ENCODE measurements at regions not wholly inside any gene's neighbourhood (a gene's known extent, or its start where the extent isn't known, plus 50 kb on each side); places are given as distances from the start of the nearest gene placed in this dataset.

- TF ChIP-seq CTCF (IDR thresholded peaks at IDR 0.05; ENCODE audit: low read depth, low read length) = no peak
- DNase-seq (ENCODE audit: extremely low read depth, low read depth) = no peak
These were observed 248.7 kb downstream of the NPHP4 start for GRCh38 chr1:5743435-5744095.

- TF ChIP-seq CTCF (IDR thresholded peaks at IDR 0.05; ENCODE audit: low read depth, low read length) = no peak
- no peak for DNase-seq (ENCODE audit: extremely low read depth, low read depth)
These were observed 249.4 kb downstream of the NPHP4 start for GRCh38 chr1:5742801-5743200.

DNA sequence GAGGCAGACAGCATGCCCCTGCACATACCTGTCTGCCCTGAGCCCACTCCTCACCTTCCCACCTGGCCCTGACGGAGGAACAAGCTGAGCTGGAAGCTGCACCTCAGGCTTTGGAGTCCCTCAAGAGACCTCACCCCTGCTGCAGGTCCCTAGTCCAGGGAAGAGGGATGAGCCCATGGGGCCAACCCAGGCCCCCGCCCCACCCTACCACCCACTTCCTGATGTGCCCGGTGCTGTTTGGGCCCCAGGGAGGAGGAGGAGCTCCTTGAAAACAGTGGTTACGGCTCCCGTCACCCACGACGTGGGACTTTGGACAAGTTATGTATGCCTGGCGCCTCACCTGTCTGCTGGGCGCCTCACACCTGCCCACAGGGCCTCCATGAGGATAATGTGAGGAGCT lies 250.2 kb downstream of the NPHP4 start:
- no peak for TF ChIP-seq CTCF (IDR thresholded peaks at IDR 0.05; ENCODE audit: low read depth, low read length)

DNA sequence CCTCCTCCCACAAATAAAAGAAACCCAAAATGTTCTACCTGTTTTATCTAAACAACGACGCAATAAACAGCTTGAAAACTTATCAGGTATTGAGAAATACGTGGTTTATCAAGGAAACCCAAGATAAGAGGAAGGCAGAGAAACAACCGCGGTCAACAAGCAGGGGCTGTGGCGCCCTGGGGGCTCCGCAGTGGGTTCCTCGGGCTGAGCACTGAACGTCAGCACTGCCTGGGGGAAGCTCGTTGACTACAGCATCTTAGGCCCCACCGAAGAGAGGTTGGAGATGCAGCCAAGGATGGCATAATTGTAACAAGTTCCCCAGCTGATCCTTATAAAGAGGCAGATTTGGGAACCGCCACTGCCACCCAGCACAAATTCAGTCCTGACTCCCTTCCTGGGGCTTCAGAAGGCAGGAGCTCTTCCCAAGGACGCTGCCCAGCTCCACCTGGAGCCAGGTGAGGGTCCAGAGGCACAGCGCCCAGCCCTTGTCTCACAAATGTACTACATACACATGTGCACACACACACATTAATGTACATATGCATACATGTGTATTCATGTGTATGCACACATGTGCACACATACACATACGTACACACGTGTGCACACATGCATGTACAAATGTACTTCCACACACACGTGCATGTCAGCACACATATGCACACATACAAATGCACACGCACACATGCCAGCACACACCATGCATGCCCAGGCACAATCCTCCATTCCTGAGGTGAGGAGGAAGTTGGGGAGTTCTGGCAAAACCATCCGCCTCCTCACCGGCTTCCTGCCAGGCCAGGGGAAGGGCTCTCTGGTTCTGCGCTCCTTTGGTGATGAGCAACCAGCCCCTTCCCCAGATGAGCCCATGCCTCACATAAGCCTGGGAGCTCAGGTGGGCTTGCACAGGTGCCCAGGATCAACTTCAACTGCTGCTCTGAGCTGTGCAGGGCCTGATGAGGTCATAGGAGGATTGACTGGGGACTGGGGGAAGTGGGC lies 251.1 kb downstream of the NPHP4 start:
- no peak for TF ChIP-seq CTCF (IDR thresholded peaks at IDR 0.05; ENCODE audit: low read depth, low read length)
- DNase-seq (ENCODE audit: extremely low read depth, low read depth) = no peak

More for the DNA sequence above, 250.2 kb downstream of the NPHP4 start:
- DNase-seq (ENCODE audit: extremely low read depth, low read depth) = no peak

GRCh38 chr1:5740450-5740849 lies 251.8 kb downstream of the NPHP4 start:
- DNase-seq (ENCODE audit: extremely low read depth, low read depth) = no peak
- no peak for TF ChIP-seq CTCF (IDR thresholded peaks at IDR 0.05; ENCODE audit: low read depth, low read length)

- TF ChIP-seq CTCF (IDR thresholded peaks at IDR 0.05; ENCODE audit: low read depth, low read length) = no peak
- no peak for DNase-seq (ENCODE audit: extremely low read depth, low read depth)
These were observed 252.6 kb downstream of the NPHP4 start for GRCh38 chr1:5739561-5740078.

Data from AG09319 (cell line).